ENCODE measurements at regions not wholly inside any gene's neighbourhood (a gene's known extent, or its start where the extent isn't known, plus 50 kb on each side); places are given as distances from the start of the nearest gene placed in this dataset.

- H3K36me3 ChIP-seq: no peaks in the 10 kb centered on the region
- no peaks in the 10 kb centered on the region for H3K9me3 ChIP-seq
- no peaks in the 10 kb centered on the region for H3K27me3 ChIP-seq
- H3K4me3 ChIP-seq: no peak overlapping the region
- DNase-seq: no peak
Observed at GRCh38 chr3:59429198-59429597, 379.4 kb upstream of the CFAP20DC start.

- H3K27me3 ChIP-seq: no peaks in the 10 kb centered on the region
- H3K9me3 ChIP-seq: no peaks in the 10 kb centered on the region
- H3K36me3 ChIP-seq: no peaks in the 10 kb centered on the region
- DNase-seq: no peak
- H3K4me3 ChIP-seq: no peak overlapping the region
Observed at GRCh38 chr3:59426821-59427565, 377.2 kb upstream of the CFAP20DC start.

DNA sequence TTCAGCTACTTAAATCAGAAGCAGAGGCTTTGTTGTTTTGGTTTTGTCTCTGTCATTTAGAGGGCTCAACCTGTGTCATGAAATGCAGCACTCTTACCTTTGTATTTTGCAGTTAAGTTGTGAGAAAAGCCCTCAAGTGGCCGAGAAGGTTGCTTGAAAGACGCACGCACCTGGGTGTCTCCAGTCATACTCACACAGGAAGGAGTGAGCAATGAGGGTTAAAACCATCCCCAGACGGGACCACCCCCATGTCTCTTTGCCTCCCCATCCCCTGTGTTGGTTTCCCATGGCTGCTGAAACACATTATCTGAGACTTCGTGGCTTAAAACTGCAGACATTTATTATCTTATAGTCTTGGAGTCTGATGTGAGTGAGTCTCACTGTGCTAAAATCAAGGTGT, 376.1 kb upstream of the CFAP20DC start:
- Histone ChIP-seq H3K4me3 (no peak overlapping the region), H3K36me3 (no peaks in the 10 kb centered on the region), H3K9me3 (no peaks in the 10 kb centered on the region), H3K27me3 (no peaks in the 10 kb centered on the region)
- no peak for DNase-seq

DNA sequence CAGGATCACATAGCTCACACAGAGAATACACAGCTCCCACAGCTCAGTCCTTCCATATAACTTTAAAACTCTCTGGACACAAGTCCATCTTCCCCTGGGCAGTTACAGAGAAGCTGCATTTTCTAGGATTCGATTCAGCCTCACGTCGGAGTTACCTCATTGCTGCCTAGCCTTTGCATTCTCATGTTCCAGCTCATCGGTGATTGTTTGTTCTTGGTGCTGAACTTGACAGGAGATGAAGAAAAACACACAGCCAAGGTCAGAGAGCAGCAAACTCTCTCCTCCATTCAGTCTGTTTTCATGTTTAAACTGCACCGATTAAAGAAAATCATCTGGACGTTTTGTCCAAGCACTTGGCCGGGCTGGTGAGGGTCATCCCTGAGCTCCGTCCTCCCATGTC, 375.5 kb upstream of the CFAP20DC start:
- H3K9me3 ChIP-seq: no peaks in the 10 kb centered on the region
- no peaks in the 10 kb centered on the region for H3K36me3 ChIP-seq
- no peak overlapping the region for H3K4me3 ChIP-seq
- H3K27me3 ChIP-seq: no peaks in the 10 kb centered on the region
- DNase-seq: peak; percentile 46

DNA sequence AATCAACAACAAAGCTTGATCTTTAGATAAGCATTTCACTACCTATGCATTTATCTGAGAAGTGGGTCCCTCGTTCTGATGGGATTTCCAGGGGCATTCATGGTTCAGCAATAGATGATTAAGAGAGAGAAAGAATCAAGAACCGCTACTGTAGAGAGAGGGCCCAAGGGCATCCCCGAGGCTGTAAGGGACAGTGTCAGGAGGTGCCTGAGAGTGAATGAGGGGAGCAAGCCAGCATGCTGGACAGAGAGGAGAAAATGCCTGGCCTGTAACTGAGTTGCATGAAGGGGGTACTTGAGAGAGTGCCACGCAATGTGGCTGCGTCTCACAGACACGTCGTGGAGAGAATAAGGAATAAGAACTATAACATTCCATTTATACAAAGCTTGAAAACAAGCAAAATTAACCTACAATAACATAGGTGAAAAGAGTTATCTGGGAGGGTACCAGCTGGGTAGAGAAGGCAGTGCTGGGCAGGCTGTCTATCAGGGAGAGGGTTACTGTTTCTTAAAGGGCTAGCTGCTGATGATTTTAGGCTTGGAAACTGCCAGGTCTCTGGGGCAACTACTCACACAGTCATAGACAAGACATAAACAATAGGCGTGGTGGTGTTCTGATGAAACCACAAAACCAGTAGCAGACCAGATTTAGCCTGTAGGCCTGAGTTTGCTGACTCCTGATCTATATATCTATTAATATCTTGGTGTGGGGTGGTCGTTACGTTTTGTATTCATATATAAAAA, 374.6 kb upstream of the CFAP20DC start:
- no peak overlapping the region for H3K4me3 ChIP-seq
- no peaks in the 10 kb centered on the region for H3K36me3 ChIP-seq
- H3K9me3 ChIP-seq: no peaks in the 10 kb centered on the region
- DNase-seq: peak; percentile 71
- H3K27me3 ChIP-seq: no peaks in the 10 kb centered on the region

GRCh38 chr3:59423707-59424106, 373.9 kb upstream of the CFAP20DC start:
- Histone ChIP-seq H3K36me3 (no peaks in the 10 kb centered on the region), H3K9me3 (no peaks in the 10 kb centered on the region), H3K4me3 (no peak overlapping the region), H3K27me3 (no peaks in the 10 kb centered on the region)
- DNase-seq: no peak

DNA sequence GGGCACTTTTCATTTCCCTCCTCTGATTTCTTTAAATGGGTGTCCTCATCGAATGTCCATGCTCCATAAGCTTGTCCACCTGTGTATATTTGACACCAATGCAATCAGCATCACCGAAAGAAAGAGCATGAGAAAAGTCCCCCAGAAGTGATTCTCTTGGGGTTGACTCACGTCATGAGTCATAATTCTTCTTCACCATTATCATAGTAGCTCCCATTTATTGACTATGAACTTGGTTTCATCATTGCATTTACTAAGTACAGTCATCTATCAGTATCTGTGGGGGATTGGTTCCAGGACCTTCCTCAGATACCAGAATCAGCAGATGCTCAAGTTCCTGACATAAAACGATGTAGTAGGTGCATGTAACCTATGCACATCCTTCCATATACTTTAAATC, 372.5 kb upstream of the CFAP20DC start:
- Histone ChIP-seq H3K36me3 (no peaks in the 10 kb centered on the region), H3K4me3 (no peak overlapping the region), H3K9me3 (no peaks in the 10 kb centered on the region), H3K27me3 (no peaks in the 10 kb centered on the region)
- DNase-seq: no peak

GRCh38 chr3:59418836-59419235, 369.0 kb upstream of the CFAP20DC start:
- Histone ChIP-seq H3K27me3 (no peaks in the 10 kb centered on the region), H3K36me3 (no peaks in the 10 kb centered on the region), H3K9me3 (no peaks in the 10 kb centered on the region), H3K4me3 (no peak overlapping the region)
- no peak for DNase-seq

DNA sequence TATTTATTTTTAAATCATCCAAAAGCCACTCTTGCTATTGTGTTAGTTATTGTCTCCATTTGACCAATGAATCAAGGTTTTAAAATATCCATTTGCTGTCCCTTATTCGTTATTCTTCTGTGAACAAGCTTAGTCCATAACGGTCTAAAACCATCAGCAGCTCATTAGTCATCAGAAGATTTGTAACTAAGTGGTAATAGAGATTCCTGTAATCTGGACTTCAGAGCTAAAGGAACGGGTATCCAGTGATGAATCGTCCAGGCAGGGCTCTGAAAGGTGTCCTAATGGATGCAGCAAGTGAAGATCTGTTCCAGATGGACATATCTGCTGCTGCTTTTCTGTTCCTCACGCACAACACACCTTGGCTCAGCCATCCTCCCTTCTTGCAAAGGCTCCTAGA, 362.7 kb upstream of the CFAP20DC start:
- Histone ChIP-seq H3K27me3 (no peaks in the 10 kb centered on the region), H3K36me3 (no peaks in the 10 kb centered on the region), H3K4me3 (no peak overlapping the region), H3K9me3 (no peaks in the 10 kb centered on the region)
- DNase-seq: no peak

- H3K36me3 ChIP-seq: no peaks in the 10 kb centered on the region
- H3K9me3 ChIP-seq: no peaks in the 10 kb centered on the region
- no peak for DNase-seq
- no peak overlapping the region for H3K4me3 ChIP-seq
- no peaks in the 10 kb centered on the region for H3K27me3 ChIP-seq
Observed at GRCh38 chr3:59411694-59412093, 361.9 kb upstream of the CFAP20DC start.

DNA sequence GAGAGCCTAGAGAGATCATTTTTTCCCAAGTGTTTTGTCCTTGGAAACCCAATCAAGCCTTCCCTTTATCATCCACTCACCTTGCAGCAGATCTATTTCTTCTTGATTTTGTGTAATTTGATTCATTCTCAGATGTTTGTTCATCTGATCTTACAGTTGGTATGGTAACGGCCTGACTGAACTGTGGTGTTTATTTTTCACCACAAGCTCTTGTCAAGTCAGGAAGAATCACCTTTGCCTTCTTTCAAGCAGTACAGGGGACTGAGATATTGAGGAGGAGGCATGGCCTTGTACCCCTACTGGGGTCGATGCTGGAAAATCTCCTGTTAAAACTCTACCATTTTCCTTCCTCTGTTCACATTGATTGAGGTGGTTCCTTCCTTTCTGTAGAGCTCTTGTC, 361.4 kb upstream of the CFAP20DC start:
- H3K4me3 ChIP-seq: no peak overlapping the region
- H3K9me3 ChIP-seq: no peaks in the 10 kb centered on the region
- H3K27me3 ChIP-seq: no peaks in the 10 kb centered on the region
- DNase-seq: no peak
- H3K36me3 ChIP-seq: no peaks in the 10 kb centered on the region

DNA sequence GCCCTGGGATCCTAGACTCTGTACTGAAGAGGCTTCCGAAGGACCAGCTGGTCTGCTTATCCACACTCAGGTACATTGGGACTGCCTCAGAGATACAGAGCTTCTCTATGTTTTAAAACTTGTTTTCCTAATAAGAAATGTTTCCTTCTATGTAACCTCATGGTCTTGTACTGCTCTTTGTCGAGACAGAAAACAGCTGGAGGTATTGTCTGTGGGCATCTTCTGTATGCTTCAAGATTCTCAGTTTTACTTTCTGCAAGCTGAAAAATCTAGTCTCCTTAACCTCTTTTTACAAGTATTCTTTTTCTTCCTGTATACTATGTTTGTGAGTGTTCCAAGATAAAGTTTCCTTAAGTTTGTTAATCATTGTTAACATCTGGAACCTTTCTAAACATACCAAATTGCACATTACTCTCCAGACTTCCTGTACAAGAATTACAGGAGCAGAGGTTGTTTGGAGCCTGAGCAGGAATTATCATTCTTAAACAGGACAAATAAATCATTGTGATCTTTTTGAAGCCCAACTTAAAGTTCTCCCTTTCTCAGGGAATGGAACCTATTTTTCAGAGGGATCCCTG, 358.3 kb upstream of the CFAP20DC start:
- Histone ChIP-seq H3K36me3 (no peaks in the 10 kb centered on the region), H3K9me3 (no peaks in the 10 kb centered on the region), H3K27me3 (no peaks in the 10 kb centered on the region), H3K4me3 (no peak overlapping the region)
- no peak for DNase-seq

GRCh38 chr3:59407425-59407824, 357.6 kb upstream of the CFAP20DC start:
- Histone ChIP-seq H3K9me3 (no peaks in the 10 kb centered on the region), H3K4me3 (no peak overlapping the region)
- DNase-seq: no peak

DNA sequence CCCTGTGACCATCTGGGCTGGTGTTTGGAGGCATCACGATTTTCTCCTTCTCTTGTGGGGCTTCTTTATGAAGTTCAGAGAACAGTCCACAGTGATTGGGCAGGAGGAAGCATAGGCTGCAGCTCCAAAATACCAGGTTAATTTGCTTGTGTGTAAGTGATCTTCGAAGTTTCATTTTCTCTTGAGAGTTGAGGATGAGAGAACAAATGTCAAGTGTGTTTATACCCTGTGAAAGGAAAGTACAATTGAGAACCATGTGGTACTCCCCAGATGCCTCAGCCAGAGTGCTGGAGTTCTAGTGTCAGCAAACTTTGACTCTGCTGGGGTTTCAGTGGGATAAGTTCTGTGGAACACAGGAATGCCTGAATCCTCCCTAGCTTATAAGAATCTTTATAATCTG, 357.1 kb upstream of the CFAP20DC start:
- Histone ChIP-seq H3K9me3 (no peaks in the 10 kb centered on the region), H3K4me3 (no peak overlapping the region), H3K27me3 (no peaks in the 10 kb centered on the region), H3K36me3 (no peaks in the 10 kb centered on the region)
- DNase-seq: no peak

More at GRCh38 chr3:59407425-59407824, 357.6 kb upstream of the CFAP20DC start:
- Histone ChIP-seq H3K36me3 (no peaks in the 10 kb centered on the region), H3K27me3 (no peaks in the 10 kb centered on the region)

GRCh38 chr3:59404851-59405250, 355.0 kb upstream of the CFAP20DC start:
- DNase-seq: no peak
- no peak overlapping the region for H3K4me3 ChIP-seq
- H3K36me3 ChIP-seq: no peaks in the 10 kb centered on the region
- H3K9me3 ChIP-seq: no peaks in the 10 kb centered on the region
- no peaks in the 10 kb centered on the region for H3K27me3 ChIP-seq

GRCh38 chr3:59404064-59404463, 354.2 kb upstream of the CFAP20DC start:
- DNase-seq: no peak
- Histone ChIP-seq H3K27me3 (no peaks in the 10 kb centered on the region), H3K36me3 (no peaks in the 10 kb centered on the region), H3K4me3 (no peak overlapping the region), H3K9me3 (no peaks in the 10 kb centered on the region)

GRCh38 chr3:59401924-59402323, 352.1 kb upstream of the CFAP20DC start:
- H3K27me3 ChIP-seq: no peaks in the 10 kb centered on the region
- DNase-seq: no peak
- no peaks in the 10 kb centered on the region for H3K36me3 ChIP-seq
- no peaks in the 10 kb centered on the region for H3K9me3 ChIP-seq
- H3K4me3 ChIP-seq: no peak overlapping the region

DNA sequence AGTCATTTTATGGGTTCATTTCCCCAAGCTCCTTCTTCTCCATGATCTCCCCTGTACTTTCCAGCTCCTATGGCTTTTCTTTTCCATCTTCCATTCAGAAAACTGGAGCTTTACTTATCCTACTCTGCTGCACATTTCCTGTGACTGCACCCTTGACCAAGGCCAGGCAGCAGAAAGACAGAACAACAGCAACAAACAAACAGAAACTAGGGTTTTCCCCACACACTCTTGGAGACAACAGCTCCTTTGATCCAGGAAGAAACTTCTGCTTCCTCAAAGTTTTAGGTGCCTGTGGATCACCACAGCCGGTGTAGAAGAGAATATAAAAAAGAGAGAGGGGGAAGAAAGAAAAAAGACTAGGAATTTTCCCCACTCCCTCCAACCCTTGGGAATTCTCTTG, 342.3 kb upstream of the CFAP20DC start:
- H3K36me3 ChIP-seq: no peaks in the 10 kb centered on the region
- DNase-seq: no peak
- no peaks in the 10 kb centered on the region for H3K27me3 ChIP-seq
- H3K4me3 ChIP-seq: no peak overlapping the region
- no peaks in the 10 kb centered on the region for H3K9me3 ChIP-seq

Measured in MG63 (cell line).